A673 (cell line): ENCODE measurements at regions not wholly inside any gene's neighbourhood (a gene's known extent, or its start where the extent isn't known, plus 50 kb on each side); places are given as distances from the start of the nearest gene placed in this dataset.

Experiments
- BruUV-seq: library from RNA; stranded (reverse); fragments of 400-500 nt; replicated peaks from 2 replicates; lab custom pipeline; 2021; lab: Mats Ljungman, UMichigan
- CTCF ChIA-PET: fragments of 300-600 bp; sonication (Branson Sonifier 250); formaldehyde crosslinking; loops from one replicate; lab custom pipeline; 2022; ENCODE audit warnings: antibody characterized with exemption; lab: Charles Lee
- POLR2A ChIA-PET: fragments of 300-600 bp; sonication (Branson Sonifier 250); formaldehyde crosslinking; loops from one replicate; lab custom pipeline; 2022; ENCODE audit warnings: antibody characterized with exemption; ENCODE audit not compliant: low non-redundant PET; lab: Charles Lee
- DNase-seq: peaks from one replicate; pipeline ENCODE4 v3.0.0-alpha.2; 2015; ENCODE audit warnings: low spot score
- H3K27ac ChIP-seq: fragments of 200-600 bp; sonication (generic); 2 replicates; pipeline ENCODE4 v1.5.1; 2016; ENCODE audit warnings: mixed run types, low read depth, mild to moderate bottlenecking, mixed read lengths, antibody characterized with exemption, low read length; ENCODE audit not compliant: poor library complexity, severe bottlenecking
- H3K27me3 ChIP-seq: fragments of 200-600 bp; sonication (generic); replicated peaks from 2 replicates; pipeline ENCODE4 v1.6.1; 2017; ENCODE audit warnings: mixed run types, low read depth, mild to moderate bottlenecking, mixed read lengths, antibody characterized with exemption, low read length; ENCODE audit not compliant: insufficient read depth, poor library complexity
- H3K36me3 ChIP-seq: fragments of 200-600 bp; sonication (generic); 2 replicates; pipeline ENCODE4 v1.6.1; 2016; ENCODE audit warnings: mixed run types, mild to moderate bottlenecking, mixed read lengths, antibody characterized with exemption, low read length; ENCODE audit not compliant: insufficient read depth, poor library complexity, severe bottlenecking
- H3K4me1 ChIP-seq: fragments of 200-600 bp; sonication (generic); 2 replicates; pipeline ENCODE4 v1.6.1; 2017; ENCODE audit warnings: mixed run types, mild to moderate bottlenecking, mixed read lengths, antibody characterized with exemption, low read length; ENCODE audit not compliant: insufficient read depth, poor library complexity, severe bottlenecking
- H3K4me3 ChIP-seq: fragments of 200-600 bp; sonication (generic); 2 replicates; pipeline ENCODE4 v1.5.1; 2016; ENCODE audit warnings: low read depth, mixed run types, mild to moderate bottlenecking, mixed read lengths, low read length; ENCODE audit not compliant: poor library complexity, severe bottlenecking
- H3K9me3 ChIP-seq: fragments of 200-600 bp; sonication (generic); 2 replicates; pipeline ENCODE4 v1.6.1; 2016; ENCODE audit warnings: mixed run types, low read depth, mild to moderate bottlenecking, mixed read lengths, antibody characterized with exemption, low read length; ENCODE audit not compliant: poor library complexity, severe bottlenecking
- CTCF ChIP-seq: fragments of 300-800, 200-600 bp; sonication (generic); conservative IDR thresholded peaks from 2 replicates; pipeline ENCODE4 v1.5.1; 2017; ENCODE audit warnings: low read depth, mild to moderate bottlenecking, antibody characterized with exemption, low read length, moderate library complexity, mixed read lengths
- EZH2 ChIP-seq: fragments of 200-600 bp; sonication (generic); IDR thresholded peaks from 2 replicates; pipeline ENCODE4 v1.6.1; 2017; ENCODE audit warnings: borderline replicate concordance, low read depth, mild to moderate bottlenecking, mixed read lengths, antibody characterized with exemption, low read length; ENCODE audit not compliant: poor library complexity, severe bottlenecking
- intact Hi-C: fragments of 100-400 bp; cut with micrococcal nuclease; formaldehyde crosslinking; loops from one replicate; pipeline ENCODE4 v1.10.0; 2022; ENCODE audit not compliant: unreplicated experiment

DNA sequence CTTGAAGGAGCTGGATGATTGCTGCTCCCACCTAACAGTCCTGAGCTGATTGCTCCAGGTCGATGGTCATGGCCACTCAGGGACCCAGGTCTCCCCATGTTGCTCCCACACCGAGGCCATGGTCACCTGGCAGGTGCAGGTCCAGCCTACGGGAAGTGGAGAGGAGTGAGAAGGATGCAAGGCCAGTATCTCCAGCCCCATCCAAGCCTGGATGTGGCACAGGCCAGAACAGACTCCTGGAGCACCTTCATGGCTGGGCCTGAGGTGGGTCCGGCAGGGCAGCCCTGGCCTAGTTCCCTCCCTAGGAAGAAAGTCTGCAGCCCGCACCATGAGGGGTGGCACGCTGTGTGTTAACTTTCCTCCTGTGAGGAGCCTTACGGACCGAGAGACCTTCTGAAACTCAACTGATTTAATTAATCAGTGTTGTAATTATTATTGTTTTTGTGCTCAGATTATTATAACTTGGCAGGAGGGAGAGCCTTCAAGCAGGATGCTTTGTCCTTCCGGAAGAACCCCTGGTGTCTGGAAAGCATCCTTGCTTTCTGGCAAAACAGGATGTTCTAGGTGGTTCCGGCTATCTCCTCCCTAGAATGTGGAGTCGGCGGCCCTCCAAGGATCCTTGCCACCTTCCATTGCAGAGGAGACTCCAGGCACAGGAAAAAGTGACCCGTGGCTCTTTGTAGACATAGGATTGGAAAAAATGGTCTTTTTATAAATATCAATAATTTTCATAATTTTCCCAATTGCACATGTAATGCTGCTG lies 92.3 kb upstream of the ADRA2C start:
- intact Hi-C loops: no loop called here
- Histone ChIP-seq H3K27me3 (no peaks in the 10 kb centered on the region), H3K4me1 (no peaks in the 10 kb centered on the region), H3K36me3 (no peaks in the 10 kb centered on the region), H3K9me3 (no peaks in the 10 kb centered on the region), H3K4me3 (no peak overlapping the region), H3K27ac (no peak overlapping the region)
- BruUV-seq: no TSS peak
- no peak for DNase-seq
- TF ChIP-seq CTCF (no peak), EZH2 (no peak)
- ChIA-PET POLR2A (no interaction called here), CTCF (no interaction called here)

DNA sequence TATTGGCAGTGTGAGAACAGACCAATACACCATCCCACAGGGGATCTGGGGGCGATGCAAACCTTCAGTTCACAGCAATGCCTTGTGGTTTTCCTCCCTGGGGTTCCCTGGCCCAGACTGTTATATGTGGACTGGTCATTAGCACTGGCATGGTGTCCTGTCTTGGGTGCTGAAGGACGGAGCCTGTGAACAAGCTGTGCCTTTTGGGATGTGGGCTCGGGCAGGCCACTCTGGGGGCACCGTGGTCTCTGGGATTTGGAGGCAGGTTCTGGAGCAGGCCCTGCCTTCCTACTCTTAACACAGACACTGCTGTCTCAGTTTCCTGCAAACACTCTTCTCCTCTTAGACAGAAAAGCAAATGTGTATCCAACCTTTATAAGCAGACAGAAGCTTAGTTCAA lies 93.0 kb upstream of the ADRA2C start:
- BruUV-seq: no TSS peak
- no peak for DNase-seq

GRCh38 chr4:3672465-3672831 lies 93.7 kb upstream of the ADRA2C start:
- POLR2A ChIA-PET: no interaction called here

More for the DNA sequence above, 93.0 kb upstream of the ADRA2C start:
- H3K36me3 ChIP-seq: no peaks in the 10 kb centered on the region
- no peak overlapping the region for H3K27ac ChIP-seq
- no peak for TF ChIP-seq CTCF
- TF ChIP-seq EZH2: no peak
- intact Hi-C loops: no loop called here
- H3K9me3 ChIP-seq: no peaks in the 10 kb centered on the region
- no peak overlapping the region for H3K4me3 ChIP-seq
- ChIA-PET CTCF (no interaction called here), POLR2A (no interaction called here)
- no peaks in the 10 kb centered on the region for H3K27me3 ChIP-seq
- H3K4me1 ChIP-seq: no peaks in the 10 kb centered on the region

More at GRCh38 chr4:3672465-3672831, 93.7 kb upstream of the ADRA2C start:
- CTCF ChIA-PET: no interaction called here
- intact Hi-C loops: no loop called here
- Histone ChIP-seq H3K27ac (no peak overlapping the region), H3K9me3 (no peaks in the 10 kb centered on the region), H3K27me3 (no peaks in the 10 kb centered on the region), H3K36me3 (no peaks in the 10 kb centered on the region), H3K4me1 (no peaks in the 10 kb centered on the region), H3K4me3 (no peak overlapping the region)
- BruUV-seq: no TSS peak
- no peak for TF ChIP-seq CTCF
- no peak for TF ChIP-seq EZH2
- no peak for DNase-seq
